ENCODE measurements at regions not wholly inside any gene's neighbourhood (a gene's known extent, or its start where the extent isn't known, plus 50 kb on each side); places are given as distances from the start of the nearest gene placed in this dataset.

DNA sequence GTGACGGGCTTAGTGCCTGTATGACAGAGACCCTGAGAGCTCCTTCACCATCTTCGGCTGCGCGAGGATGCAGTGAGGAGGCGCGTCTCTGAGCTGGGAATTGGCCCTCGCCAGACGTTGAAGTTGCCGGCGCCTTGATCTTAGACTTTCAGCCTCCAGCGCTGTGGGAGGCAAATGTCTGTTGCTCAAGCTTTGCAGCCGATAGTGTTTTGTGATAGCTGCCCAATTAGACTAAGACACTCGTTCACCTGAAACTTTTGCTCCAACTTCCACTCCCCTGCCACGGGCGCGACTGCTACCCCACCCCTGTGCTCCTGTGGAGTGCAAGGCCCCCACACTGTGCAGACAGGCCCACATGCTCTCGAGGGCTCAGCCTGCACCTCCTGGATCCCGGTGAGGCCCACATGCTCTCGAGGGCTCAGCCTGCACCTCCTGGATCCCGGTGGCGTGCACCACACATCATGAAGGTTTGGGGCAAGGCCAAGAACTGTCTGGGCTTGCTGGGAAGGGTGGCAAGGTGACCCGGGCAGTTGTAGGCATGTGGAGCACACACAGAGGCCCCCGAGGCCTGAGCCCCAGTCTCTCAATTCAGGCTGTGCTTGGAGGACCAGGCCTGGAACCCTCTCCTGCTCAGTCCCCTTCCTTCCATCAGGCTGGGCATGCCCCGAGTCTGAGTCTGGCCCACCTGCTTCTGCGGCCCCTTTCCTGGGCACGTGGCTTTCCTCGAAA is 324.6 kb downstream of the TMEM121 start:
- TF ChIP-seq EZH2 (IDR thresholded peaks at IDR 0.05; ENCODE audit: borderline replicate concordance, low read depth, low read length, severe bottlenecking) (no peak), POLR2A (IDR thresholded peaks at IDR 0.05; ENCODE audit: low read depth, low read length) (no peak), CTCF (IDR thresholded peaks at IDR 0.05; ENCODE audit: extremely low read depth in 1 of 2, insufficient read depth in 1 of 2, low read depth in 1 of 2, low read length in 2 of 2) (no peak), POLR2AphosphoS5 (IDR thresholded peaks at IDR 0.05; ENCODE audit: insufficient read depth, low read depth, low read length) (no peak), MAX (IDR thresholded peaks at IDR 0.05; ENCODE audit: insufficient read depth, insufficient read length) (no peak), JUN (IDR thresholded peaks at IDR 0.05; ENCODE audit: borderline replicate concordance, insufficient read depth, insufficient read length, low read depth) (no peak), MYC (IDR thresholded peaks at IDR 0.05; ENCODE audit: low read depth, low read length) (no peak), FOS (IDR thresholded peaks at IDR 0.05; ENCODE audit: borderline replicate concordance, insufficient read depth, low read length) (no peak), GATA2 (IDR thresholded peaks at IDR 0.05; ENCODE audit: insufficient read depth, insufficient read length, low read depth, low read length) (no peak)

Measured in endothelial cell of umbilical vein (primary cell).